GM10266 (cell line): ENCODE measurements at regions not wholly inside any gene's neighbourhood (a gene's known extent, or its start where the extent isn't known, plus 50 kb on each side); places are given as distances from the start of the nearest gene placed in this dataset.

ENCODE experiments used
- DNase-seq: peaks from one replicate; pipeline ENCODE4 v3.0.0; 2012; ENCODE audit errors: extremely low spot score
- TF ChIP-seq, protein P1 (sequence below): IDR thresholded peaks from 2 replicates; pipeline ENCODE4 v1.5.1; 2012; ENCODE audit warnings: mild to moderate bottlenecking, low read depth; ENCODE audit not compliant: control insufficient read depth, insufficient read depth; ENCODE audit errors: missing control alignments

DNA sequence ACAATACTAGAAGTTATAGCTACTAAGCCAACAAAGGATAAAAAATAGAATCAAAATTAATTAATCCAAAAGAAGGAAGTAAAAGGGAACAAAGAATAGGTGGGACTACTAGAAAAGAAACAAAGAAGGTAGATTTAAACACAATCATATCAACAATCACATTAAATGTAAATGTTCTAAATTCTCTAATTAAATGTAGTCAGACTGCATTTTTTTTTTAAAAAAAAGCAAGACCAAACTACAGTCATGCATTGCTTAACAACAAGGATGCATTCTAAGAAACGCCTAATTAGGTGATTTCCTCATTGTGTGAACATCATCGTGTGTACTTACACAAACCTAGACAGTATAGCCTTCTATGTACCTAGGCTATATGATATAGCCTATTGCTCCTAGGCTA is 59.7 kb upstream of the ADAM23 start:
- TF ChIP-seq, protein P1, sequence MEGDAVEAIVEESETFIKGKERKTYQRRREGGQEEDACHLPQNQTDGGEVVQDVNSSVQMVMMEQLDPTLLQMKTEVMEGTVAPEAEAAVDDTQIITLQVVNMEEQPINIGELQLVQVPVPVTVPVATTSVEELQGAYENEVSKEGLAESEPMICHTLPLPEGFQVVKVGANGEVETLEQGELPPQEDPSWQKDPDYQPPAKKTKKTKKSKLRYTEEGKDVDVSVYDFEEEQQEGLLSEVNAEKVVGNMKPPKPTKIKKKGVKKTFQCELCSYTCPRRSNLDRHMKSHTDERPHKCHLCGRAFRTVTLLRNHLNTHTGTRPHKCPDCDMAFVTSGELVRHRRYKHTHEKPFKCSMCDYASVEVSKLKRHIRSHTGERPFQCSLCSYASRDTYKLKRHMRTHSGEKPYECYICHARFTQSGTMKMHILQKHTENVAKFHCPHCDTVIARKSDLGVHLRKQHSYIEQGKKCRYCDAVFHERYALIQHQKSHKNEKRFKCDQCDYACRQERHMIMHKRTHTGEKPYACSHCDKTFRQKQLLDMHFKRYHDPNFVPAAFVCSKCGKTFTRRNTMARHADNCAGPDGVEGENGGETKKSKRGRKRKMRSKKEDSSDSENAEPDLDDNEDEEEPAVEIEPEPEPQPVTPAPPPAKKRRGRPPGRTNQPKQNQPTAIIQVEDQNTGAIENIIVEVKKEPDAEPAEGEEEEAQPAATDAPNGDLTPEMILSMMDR: no peak
- DNase-seq: no peak

DNA sequence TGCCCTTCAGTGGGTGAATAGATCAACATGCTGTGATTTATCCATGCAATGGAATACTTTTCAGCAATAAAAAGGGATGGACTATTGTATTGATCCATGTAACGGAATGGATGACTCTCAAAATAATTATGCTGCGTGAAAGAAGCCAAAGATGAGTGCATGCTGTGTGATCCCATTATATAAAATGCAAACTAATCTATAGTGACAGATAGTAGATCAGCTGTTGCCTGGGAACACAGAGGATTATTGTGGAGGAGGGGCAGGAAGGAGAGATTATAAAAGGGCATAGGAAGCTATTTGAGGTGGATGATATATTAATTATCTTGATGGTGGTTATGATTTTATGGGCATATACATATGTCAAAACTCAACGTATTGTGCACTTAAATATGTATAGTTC is 55.5 kb upstream of the ADAM23 start:
- TF ChIP-seq, protein P1: no peak
- DNase-seq: no peak

DNA sequence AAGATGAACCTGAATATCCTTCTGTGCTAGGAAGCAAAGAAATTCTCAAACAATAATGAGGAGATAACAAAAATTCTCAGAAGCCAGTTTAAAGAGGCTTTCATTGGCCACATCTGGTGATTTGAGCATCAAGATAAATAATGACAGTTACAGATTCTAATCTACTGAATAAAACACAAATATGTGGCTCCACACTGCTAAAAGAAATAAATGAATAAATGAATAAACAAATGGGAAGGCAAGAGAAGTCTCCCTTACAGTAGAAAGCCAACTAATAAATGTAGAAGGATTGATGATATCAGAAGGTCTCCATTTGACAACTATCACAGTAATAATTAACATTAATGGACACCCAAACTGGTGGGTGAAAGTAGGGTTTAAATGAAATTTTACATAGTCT is 54.6 kb upstream of the ADAM23 start:
- TF ChIP-seq, protein P1: no peak

DNA sequence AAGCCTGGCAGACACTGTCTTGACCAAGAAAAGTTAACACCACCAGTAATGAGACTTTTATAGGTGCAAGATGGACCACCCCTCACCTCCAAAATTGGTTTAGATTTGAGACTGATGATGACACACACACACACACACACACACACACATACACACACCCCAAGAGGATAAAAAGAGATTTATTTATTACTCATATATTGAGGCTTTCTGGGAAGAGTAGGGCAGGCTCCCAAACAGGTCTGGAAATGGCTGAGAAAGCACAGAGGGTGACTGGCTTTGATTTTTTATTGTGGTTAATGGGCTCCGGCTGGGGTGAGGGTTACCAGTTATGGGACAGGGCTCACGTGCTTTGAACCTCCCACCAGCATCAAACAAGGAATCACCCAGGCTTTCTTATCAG is 54.2 kb upstream of the ADAM23 start:
- TF ChIP-seq, protein P1: no peak
- DNase-seq: no peak

More for the DNA sequence above, 54.6 kb upstream of the ADAM23 start:
- no peak for DNase-seq

DNA sequence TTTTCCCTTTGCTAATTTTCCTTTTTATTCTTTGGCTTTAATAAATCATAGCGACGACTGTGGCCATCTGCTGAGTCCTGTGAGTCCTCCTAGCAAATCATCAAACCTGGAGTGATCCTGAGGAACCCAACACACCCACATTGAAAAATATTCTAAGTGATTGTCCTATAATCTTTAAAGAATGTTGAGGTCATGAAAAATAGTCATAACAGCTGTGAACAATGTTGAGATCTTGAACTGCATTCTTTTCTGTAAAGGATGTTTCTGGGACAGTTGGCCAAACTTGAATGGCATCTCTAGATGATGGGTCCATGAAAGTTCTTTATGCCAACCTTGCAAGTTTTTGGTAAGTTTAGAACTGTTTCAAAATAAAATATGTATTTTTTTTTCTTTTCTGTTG is 53.2 kb upstream of the ADAM23 start:
- TF ChIP-seq, protein P1: no peak
- DNase-seq: no peak

DNA sequence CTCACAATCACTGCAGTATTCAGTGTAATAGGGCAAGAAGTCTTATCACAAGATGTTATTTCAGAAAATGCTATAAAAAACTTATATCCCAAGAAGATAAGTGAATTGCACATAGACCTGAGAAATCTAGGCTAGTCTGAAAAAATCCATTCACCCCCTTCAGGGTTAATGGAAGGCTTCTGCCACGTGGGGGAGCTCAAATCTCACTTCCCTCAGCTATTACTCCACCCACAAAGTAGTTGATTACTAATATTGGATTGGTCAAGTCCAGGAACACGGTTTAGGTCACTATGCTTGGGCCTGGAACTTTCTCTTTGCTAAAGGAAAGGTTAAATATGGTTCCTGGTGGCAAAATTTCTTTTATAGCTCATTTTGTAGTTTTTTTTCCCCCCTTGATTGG is 51.2 kb upstream of the ADAM23 start:
- peak; percentile 80 for DNase-seq
- TF ChIP-seq, protein P1: peak; percentile 56
